ENCODE measurements at regions not wholly inside any gene's neighbourhood (a gene's known extent, or its start where the extent isn't known, plus 50 kb on each side); places are given as distances from the start of the nearest gene placed in this dataset.

GRCh38 chr22:19622061-19622441 lies 92.3 kb upstream of the SEPTIN5 start:
- CTCF ChIA-PET: interaction anchor here (2.3 kb wide), 1 partner anchor 10 kb away, joined by 8 read pairs; no protein-coding TSS in a partner anchor
- H3K4me3 ChIP-seq (ENCODE audit: low read depth, low read length): no peak overlapping the region
- H3K36me3 ChIP-seq (ENCODE audit: control insufficient read depth in 2 of 2, insufficient read depth in 1 of 2, low read length in 2 of 2): no peaks in the 10 kb centered on the region
- TF ChIP-seq ZIC2 (tag by site-specific recombination; IDR thresholded peaks at IDR 0.05) (peak; percentile 96), ZNF140 (tag by site-specific recombination; IDR thresholded peaks at IDR 0.05) (no peak), FEZF1 (tag by site-specific recombination; IDR thresholded peaks at IDR 0.05) (no peak)
- no peak overlapping the region for H3K27ac ChIP-seq (ENCODE audit: extremely low read depth, low read depth, low read length)
- H3K4me1 ChIP-seq (ENCODE audit: control insufficient read depth, insufficient read depth, low read length): no peaks in the 10 kb centered on the region
- POLR2A ChIA-PET: no interaction called here
- H3K9me3 ChIP-seq (ENCODE audit: control insufficient read depth, insufficient read depth, low read depth, low read length): no peaks in the 10 kb centered on the region

GRCh38 chr22:19625331-19626041 lies 88.8 kb upstream of the SEPTIN5 start:
- CTCF ChIA-PET: no interaction called here
- POLR2A ChIA-PET: no interaction called here

GRCh38 chr22:19626042-19626587 lies 88.2 kb upstream of the SEPTIN5 start:
- TF ChIP-seq GLIS1 (tag by site-specific recombination; IDR thresholded peaks at IDR 0.05): peak; percentile 74
- TF ChIP-seq ZIC2 (tag by site-specific recombination; IDR thresholded peaks at IDR 0.05): peak; percentile 80
- no peak for TF ChIP-seq PBX3 (CRISPR knock-in tag; IDR thresholded peaks at IDR 0.05)
- TF ChIP-seq ZNF350 (tag by site-specific recombination; IDR thresholded peaks at IDR 0.05): no peak
- TF ChIP-seq ZNF596 (tag by site-specific recombination; IDR thresholded peaks at IDR 0.05): no peak
- Histone ChIP-seq H3K36me3 (ENCODE audit: control insufficient read depth in 2 of 2, insufficient read depth in 1 of 2, low read length in 2 of 2) (no peaks in the 10 kb centered on the region), H3K9me3 (ENCODE audit: control insufficient read depth, insufficient read depth, low read depth, low read length) (no peaks in the 10 kb centered on the region), H3K4me1 (ENCODE audit: control insufficient read depth, insufficient read depth, low read length) (no peaks in the 10 kb centered on the region), H3K27ac (ENCODE audit: extremely low read depth, low read depth, low read length) (no peak overlapping the region), H3K4me3 (ENCODE audit: low read depth, low read length) (no peak overlapping the region)
- ChIA-PET CTCF (interaction anchor here (0.9 kb wide), 1 partner anchor 15 kb away, joined by 3 read pairs; no protein-coding TSS in a partner anchor), POLR2A (no interaction called here)

More at GRCh38 chr22:19625331-19626041, 88.8 kb upstream of the SEPTIN5 start:
- Histone ChIP-seq H3K36me3 (ENCODE audit: control insufficient read depth in 2 of 2, insufficient read depth in 1 of 2, low read length in 2 of 2) (no peaks in the 10 kb centered on the region), H3K4me1 (ENCODE audit: control insufficient read depth, insufficient read depth, low read length) (no peaks in the 10 kb centered on the region), H3K9me3 (ENCODE audit: control insufficient read depth, insufficient read depth, low read depth, low read length) (no peaks in the 10 kb centered on the region), H3K27ac (ENCODE audit: extremely low read depth, low read depth, low read length) (no peak overlapping the region), H3K4me3 (ENCODE audit: low read depth, low read length) (no peak overlapping the region)
- TF ChIP-seq ZBTB17 (tag by site-specific recombination; IDR thresholded peaks at IDR 0.05) (no peak), ZNF138 (tag by site-specific recombination; IDR thresholded peaks at IDR 0.05; ENCODE audit: borderline replicate concordance) (no peak)

- H3K4me1 ChIP-seq (ENCODE audit: control insufficient read depth, insufficient read depth, low read length): no peaks in the 10 kb centered on the region
- no peak overlapping the region for H3K4me3 ChIP-seq (ENCODE audit: low read depth, low read length)
- POLR2A ChIA-PET: no interaction called here
- H3K27ac ChIP-seq (ENCODE audit: extremely low read depth, low read depth, low read length): no peak overlapping the region
- CTCF ChIA-PET: interaction anchor here (0.7 to 0.9 kb wide), 2 partner anchors 15 to 72 kb away, joined by 3 read pairs; no protein-coding TSS in a partner anchor
- H3K36me3 ChIP-seq (ENCODE audit: control insufficient read depth in 2 of 2, insufficient read depth in 1 of 2, low read length in 2 of 2): no peaks in the 10 kb centered on the region
- H3K9me3 ChIP-seq (ENCODE audit: control insufficient read depth, insufficient read depth, low read depth, low read length): no peaks in the 10 kb centered on the region
- TF ChIP-seq SETDB1 (IDR thresholded peaks at IDR 0.05; ENCODE audit: insufficient read length, low read length): no peak
- no peak for TF ChIP-seq ZNF423 (tag by site-specific recombination; IDR thresholded peaks at IDR 0.05)
- no peak for TF ChIP-seq TRIM28 (IDR thresholded peaks at IDR 0.05; ENCODE audit: borderline replicate concordance, low read length)
- TF ChIP-seq ZNF791 (tag by site-specific recombination; IDR thresholded peaks at IDR 0.05): no peak
- no peak for TF ChIP-seq ZNF211 (tag by site-specific recombination; IDR thresholded peaks at IDR 0.05; ENCODE audit: low read depth)
- TF ChIP-seq ZBTB17 (tag by site-specific recombination; IDR thresholded peaks at IDR 0.05): no peak
- no peak for TF ChIP-seq ELK4 (IDR thresholded peaks at IDR 0.05; ENCODE audit: borderline replicate concordance, low read depth, low read length)
- no peak for TF ChIP-seq INSM2 (tag by site-specific recombination; IDR thresholded peaks at IDR 0.05)
- no peak for TF ChIP-seq ZNF302 (tag by site-specific recombination; IDR thresholded peaks at IDR 0.05; ENCODE audit: low read depth)
- TF ChIP-seq PRDM10 (tag by site-specific recombination; IDR thresholded peaks at IDR 0.05): no peak
- TF ChIP-seq ZBTB1 (tag by site-specific recombination; IDR thresholded peaks at IDR 0.05): no peak
- TF ChIP-seq BCL11B (tag by site-specific recombination; IDR thresholded peaks at IDR 0.05; ENCODE audit: low read depth): no peak
- TF ChIP-seq FEZF1 (tag by site-specific recombination; IDR thresholded peaks at IDR 0.05): no peak
Measured at GRCh38 chr22:19626666-19627065, 87.6 kb upstream of the SEPTIN5 start.

All from HEK293 (cell line).